ENCODE measurements at regions not wholly inside any gene's neighbourhood (a gene's known extent, or its start where the extent isn't known, plus 50 kb on each side); places are given as distances from the start of the nearest gene placed in this dataset.

DNA sequence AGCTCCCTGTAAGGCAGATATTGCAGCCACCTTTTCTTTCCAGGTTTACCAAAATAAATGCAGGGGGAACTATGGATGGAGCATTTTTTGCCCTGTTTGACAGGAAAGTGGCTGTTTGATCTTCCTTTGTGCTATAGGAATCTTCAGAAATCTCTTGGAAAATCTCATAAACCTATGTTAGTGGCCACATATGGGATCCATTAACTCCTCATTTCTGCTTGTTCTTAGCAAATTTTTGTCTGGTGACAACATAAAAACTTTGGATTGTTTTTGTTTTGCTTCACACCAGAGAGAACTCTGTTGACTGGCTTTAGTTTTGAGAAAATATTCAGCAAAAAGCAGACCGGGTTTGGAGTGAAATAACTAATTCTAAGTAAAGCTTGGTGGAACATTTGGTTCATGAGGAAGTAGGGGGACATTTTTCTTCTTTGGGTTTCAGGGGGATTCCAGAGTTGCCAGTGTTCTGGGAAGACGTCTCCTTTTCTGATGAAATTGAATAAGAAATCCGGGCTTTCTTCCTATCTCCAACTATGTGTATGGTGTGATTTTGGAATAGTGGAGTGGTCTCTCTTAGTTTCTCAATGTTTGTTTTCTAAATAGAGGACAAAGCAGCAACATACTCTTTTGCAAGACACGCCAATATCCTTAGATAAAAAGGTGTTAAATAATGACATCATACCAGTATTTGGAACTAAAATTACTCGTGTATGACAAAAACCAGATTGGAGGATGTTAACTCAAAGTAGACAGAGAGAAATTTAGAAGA lies 174.4 kb downstream of the ICOS start:
- Histone ChIP-seq H3F3A (ENCODE audit: insufficient read depth) (no peaks in the 10 kb centered on the region), H3K9me2 (replicated peaks; ENCODE audit: insufficient read depth, low read length) (no peaks in the 10 kb centered on the region), H3K79me2 (ENCODE audit: insufficient read depth, low read length) (no peaks in the 10 kb centered on the region), H2AFZ (ENCODE audit: low read depth, low read length, severe bottlenecking) (no peak overlapping the region), H3K27ac (ENCODE audit: low read depth, low read length) (no peak overlapping the region), H4K20me1 (ENCODE audit: low read depth, low read length) (no peaks in the 10 kb centered on the region), H3K4me2 (ENCODE audit: low read depth, low read length, poor library complexity, severe bottlenecking) (no peak overlapping the region), H3K36me3 (ENCODE audit: low read length) (no peaks in the 10 kb centered on the region), H3K9me3 (ENCODE audit: insufficient read depth, low read length) (no peaks in the 10 kb centered on the region), H3K9ac (ENCODE audit: low read length) (no peak overlapping the region), H3K4me3 (ENCODE audit: insufficient read depth, low read length, poor library complexity, severe bottlenecking) (no peak overlapping the region), H3K27me3 (ENCODE audit: low read length) (no peaks in the 10 kb centered on the region)
- TF ChIP-seq, protein P1, sequence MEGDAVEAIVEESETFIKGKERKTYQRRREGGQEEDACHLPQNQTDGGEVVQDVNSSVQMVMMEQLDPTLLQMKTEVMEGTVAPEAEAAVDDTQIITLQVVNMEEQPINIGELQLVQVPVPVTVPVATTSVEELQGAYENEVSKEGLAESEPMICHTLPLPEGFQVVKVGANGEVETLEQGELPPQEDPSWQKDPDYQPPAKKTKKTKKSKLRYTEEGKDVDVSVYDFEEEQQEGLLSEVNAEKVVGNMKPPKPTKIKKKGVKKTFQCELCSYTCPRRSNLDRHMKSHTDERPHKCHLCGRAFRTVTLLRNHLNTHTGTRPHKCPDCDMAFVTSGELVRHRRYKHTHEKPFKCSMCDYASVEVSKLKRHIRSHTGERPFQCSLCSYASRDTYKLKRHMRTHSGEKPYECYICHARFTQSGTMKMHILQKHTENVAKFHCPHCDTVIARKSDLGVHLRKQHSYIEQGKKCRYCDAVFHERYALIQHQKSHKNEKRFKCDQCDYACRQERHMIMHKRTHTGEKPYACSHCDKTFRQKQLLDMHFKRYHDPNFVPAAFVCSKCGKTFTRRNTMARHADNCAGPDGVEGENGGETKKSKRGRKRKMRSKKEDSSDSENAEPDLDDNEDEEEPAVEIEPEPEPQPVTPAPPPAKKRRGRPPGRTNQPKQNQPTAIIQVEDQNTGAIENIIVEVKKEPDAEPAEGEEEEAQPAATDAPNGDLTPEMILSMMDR (IDR thresholded peaks at IDR 0.05; ENCODE audit: insufficient read depth, low read length, poor library complexity, severe bottlenecking), result no peak
- no peak for TF ChIP-seq EZH2phosphoT487 (conservative IDR thresholded peaks at IDR 0.05; ENCODE audit: low read length)

- Histone ChIP-seq H3K36me3 (ENCODE audit: low read length) (no peaks in the 10 kb centered on the region), H3K4me2 (ENCODE audit: low read depth, low read length, poor library complexity, severe bottlenecking) (no peak overlapping the region), H4K20me1 (ENCODE audit: low read depth, low read length) (no peaks in the 10 kb centered on the region), H3K27me3 (ENCODE audit: low read length) (no peaks in the 10 kb centered on the region), H3K79me2 (ENCODE audit: insufficient read depth, low read length) (no peaks in the 10 kb centered on the region), H3K27ac (ENCODE audit: low read depth, low read length) (no peak overlapping the region), H3K4me3 (ENCODE audit: insufficient read depth, low read length, poor library complexity, severe bottlenecking) (no peak overlapping the region), H3F3A (ENCODE audit: insufficient read depth) (no peaks in the 10 kb centered on the region), H2AFZ (ENCODE audit: low read depth, low read length, severe bottlenecking) (no peak overlapping the region), H3K9me3 (ENCODE audit: insufficient read depth, low read length) (no peaks in the 10 kb centered on the region), H3K9me2 (replicated peaks; ENCODE audit: insufficient read depth, low read length) (no peaks in the 10 kb centered on the region), H3K9ac (ENCODE audit: low read length) (no peak overlapping the region)
- no peak for TF ChIP-seq EZH2phosphoT487 (conservative IDR thresholded peaks at IDR 0.05; ENCODE audit: low read length)
- TF ChIP-seq, protein P1 (IDR thresholded peaks at IDR 0.05; ENCODE audit: insufficient read depth, low read length, poor library complexity, severe bottlenecking), result no peak
Measured at GRCh38 chr2:204112084-204112770, 175.7 kb downstream of the ICOS start.

DNA sequence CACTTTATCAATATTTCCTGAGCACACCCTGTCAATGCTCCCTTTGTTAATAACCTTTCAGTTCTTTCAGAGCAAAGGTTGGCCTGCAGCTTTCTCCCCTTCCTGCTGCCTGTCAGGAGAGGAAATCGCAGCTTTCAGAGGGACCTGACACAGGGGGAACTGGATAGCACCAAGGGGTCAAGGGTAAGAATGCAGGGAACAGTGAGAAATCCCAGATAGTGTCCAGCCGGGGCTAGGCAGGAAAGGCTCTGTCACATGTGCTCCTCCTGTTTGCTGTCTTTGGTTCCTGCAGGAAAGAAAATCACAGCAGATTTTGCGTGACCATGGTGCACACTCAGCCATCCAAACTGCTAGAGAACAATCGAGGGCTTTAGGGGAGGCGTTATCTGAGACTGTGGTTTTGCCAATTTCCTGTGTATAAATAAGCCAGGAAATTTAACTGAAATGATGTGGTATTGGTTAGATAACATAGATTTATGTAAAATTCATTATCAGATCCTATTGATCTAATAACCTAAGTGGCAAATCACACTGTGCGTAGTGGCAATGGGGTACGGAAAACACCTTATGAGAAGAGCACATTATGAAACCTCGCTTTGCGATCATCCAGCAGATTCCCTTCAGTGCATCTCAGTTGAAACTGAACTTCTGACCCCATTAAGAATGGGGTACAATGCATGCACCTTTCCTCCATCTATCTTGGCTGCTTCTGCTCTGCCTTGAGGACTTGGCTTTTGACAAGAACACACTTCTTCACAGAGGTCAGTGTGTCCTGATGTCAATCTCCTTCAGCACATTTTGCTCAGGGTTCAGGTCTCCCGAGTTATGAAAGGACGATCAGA lies 178.0 kb downstream of the ICOS start:
- Histone ChIP-seq H3K36me3 (ENCODE audit: low read length) (no peaks in the 10 kb centered on the region), H3K9ac (ENCODE audit: low read length) (no peak overlapping the region), H3K9me3 (ENCODE audit: insufficient read depth, low read length) (no peaks in the 10 kb centered on the region), H3K27ac (ENCODE audit: low read depth, low read length) (no peak overlapping the region), H3F3A (ENCODE audit: insufficient read depth) (no peaks in the 10 kb centered on the region), H3K9me2 (replicated peaks; ENCODE audit: insufficient read depth, low read length) (no peaks in the 10 kb centered on the region), H4K20me1 (ENCODE audit: low read depth, low read length) (no peaks in the 10 kb centered on the region), H2AFZ (ENCODE audit: low read depth, low read length, severe bottlenecking) (no peak overlapping the region), H3K4me2 (ENCODE audit: low read depth, low read length, poor library complexity, severe bottlenecking) (no peak overlapping the region), H3K4me3 (ENCODE audit: insufficient read depth, low read length, poor library complexity, severe bottlenecking) (no peak overlapping the region), H3K79me2 (ENCODE audit: insufficient read depth, low read length) (no peaks in the 10 kb centered on the region), H3K27me3 (ENCODE audit: low read length) (no peaks in the 10 kb centered on the region)
- no peak for TF ChIP-seq EZH2phosphoT487 (conservative IDR thresholded peaks at IDR 0.05; ENCODE audit: low read length)
- TF ChIP-seq, protein P1 (IDR thresholded peaks at IDR 0.05; ENCODE audit: insufficient read depth, low read length, poor library complexity, severe bottlenecking), result no peak
